LNCaP clone FGC (cell line): ENCODE measurements at regions not wholly inside any gene's neighbourhood (a gene's known extent, or its start where the extent isn't known, plus 50 kb on each side); places are given as distances from the start of the nearest gene placed in this dataset.

Experiments used
- DNase-seq: peaks from one replicate; pipeline ENCODE4 v3.0.0-alpha.2; 2011; ENCODE audit warnings: low read depth
- H3K4me3 ChIP-seq: 2 replicates; pipeline ENCODE4 v1.5.1; 2011; ENCODE audit warnings: mild to moderate bottlenecking, low read depth, low read length, control low read depth
- CTCF ChIP-seq: IDR thresholded peaks from 2 replicates; pipeline ENCODE4 v1.5.1; 2012; ENCODE audit warnings: mild to moderate bottlenecking; ENCODE audit not compliant: control insufficient read depth, insufficient read depth; ENCODE audit errors: extremely low read depth

GRCh38 chr13:99861771-99862170, 109.8 kb downstream of the ZIC5 start:
- no peak for TF ChIP-seq CTCF
- DNase-seq: no peak
- no peak overlapping the region for H3K4me3 ChIP-seq

GRCh38 chr13:99860745-99861144, 110.8 kb downstream of the ZIC5 start:
- no peak for DNase-seq
- H3K4me3 ChIP-seq: no peak overlapping the region
- TF ChIP-seq CTCF: no peak

GRCh38 chr13:99859178-99860177, 112.1 kb downstream of the ZIC5 start:
- TF ChIP-seq CTCF: no peak
- H3K4me3 ChIP-seq: no peak overlapping the region
- no peak for DNase-seq

GRCh38 chr13:99857738-99858137, 113.8 kb downstream of the ZIC5 start:
- no peak for DNase-seq
- no peak for TF ChIP-seq CTCF
- no peak overlapping the region for H3K4me3 ChIP-seq

GRCh38 chr13:99855526-99856420, 115.8 kb downstream of the ZIC5 start:
- DNase-seq: peak; percentile 62
- no peak for TF ChIP-seq CTCF
- no peak overlapping the region for H3K4me3 ChIP-seq

GRCh38 chr13:99854366-99854765, 117.2 kb downstream of the ZIC5 start:
- no peak overlapping the region for H3K4me3 ChIP-seq
- no peak for TF ChIP-seq CTCF
- no peak for DNase-seq
